Caki2 (cell line): ENCODE measurements at regions not wholly inside any gene's neighbourhood (a gene's known extent, or its start where the extent isn't known, plus 50 kb on each side); places are given as distances from the start of the nearest gene placed in this dataset.

Source experiments
- DNase-seq: peaks from one replicate; pipeline ENCODE4 v3.0.0-alpha.2; 2015; ENCODE audit warnings: low read depth
- in situ Hi-C: cut with HindIII; loops from 2 replicates; pipeline ENCODE4 v1.10.0; 2016; ENCODE audit warnings: low sequenced_read_pairs, low pct_unique_long_range_greater_than_20kb, mixed read lengths

- in situ Hi-C loops, result no loop called here
- DNase-seq, result no peak
Observed at GRCh38 chr12:24550609-24551008, 398.3 kb downstream of the BCAT1 start.

- in situ Hi-C loops, result no loop called here
- DNase-seq, result no peak
Observed at GRCh38 chr12:24546661-24547060, 402.2 kb downstream of the BCAT1 start.

- DNase-seq, result no peak
- in situ Hi-C loops, result no loop called here
Observed at GRCh38 chr12:24546084-24546483, 402.8 kb downstream of the BCAT1 start.

GRCh38 chr12:24544368-24544767, 404.5 kb downstream of the BCAT1 start:
- DNase-seq, result no peak
- in situ Hi-C loops, result no loop called here

- no peak for DNase-seq
- in situ Hi-C loops, result no loop called here
Observed at GRCh38 chr12:24541193-24541871, 407.6 kb downstream of the BCAT1 start.

GRCh38 chr12:24539646-24540045, 409.3 kb downstream of the BCAT1 start:
- in situ Hi-C loops, result no loop called here
- DNase-seq, result no peak

- DNase-seq, result no peak
- in situ Hi-C loops, result no loop called here
Observed at GRCh38 chr12:24537083-24537860, 411.6 kb downstream of the BCAT1 start.

GRCh38 chr12:24535334-24536069, 413.4 kb downstream of the BCAT1 start:
- no peak for DNase-seq
- in situ Hi-C loops, result no loop called here

GRCh38 chr12:24534622-24535021, 414.3 kb downstream of the BCAT1 start:
- no peak for DNase-seq
- in situ Hi-C loops, result no loop called here

- in situ Hi-C loops, result no loop called here
- DNase-seq, result no peak
Observed at GRCh38 chr12:24533716-24534352, 415.1 kb downstream of the BCAT1 start.

GRCh38 chr12:24530689-24531088, 418.2 kb downstream of the BCAT1 start:
- in situ Hi-C loops, result no loop called here
- DNase-seq, result no peak

GRCh38 chr12:24527102-24527501, 421.8 kb downstream of the BCAT1 start:
- no peak for DNase-seq
- in situ Hi-C loops, result no loop called here

GRCh38 chr12:24522736-24523135, 426.2 kb downstream of the BCAT1 start:
- DNase-seq, result no peak
- in situ Hi-C loops, result no loop called here

- in situ Hi-C loops, result no loop called here
Observed at GRCh38 chr12:24519759-24520158, 429.1 kb downstream of the BCAT1 start.

GRCh38 chr12:24517000-24517399, 431.9 kb downstream of the BCAT1 start:
- DNase-seq, result no peak
- in situ Hi-C loops, result no loop called here

More at GRCh38 chr12:24519759-24520158, 429.1 kb downstream of the BCAT1 start:
- no peak for DNase-seq

GRCh38 chr12:24510581-24511125, 438.2 kb downstream of the BCAT1 start:
- in situ Hi-C loops, result no loop called here

GRCh38 chr12:24507827-24508226, 441.1 kb downstream of the BCAT1 start:
- no peak for DNase-seq
- in situ Hi-C loops, result no loop called here

More at GRCh38 chr12:24510581-24511125, 438.2 kb downstream of the BCAT1 start:
- DNase-seq, result no peak

GRCh38 chr12:24505366-24506015, 443.4 kb downstream of the BCAT1 start:
- DNase-seq, result no peak
- in situ Hi-C loops, result no loop called here
